ENCODE measurements at regions not wholly inside any gene's neighbourhood (a gene's known extent, or its start where the extent isn't known, plus 50 kb on each side); places are given as distances from the start of the nearest gene placed in this dataset.

DNA sequence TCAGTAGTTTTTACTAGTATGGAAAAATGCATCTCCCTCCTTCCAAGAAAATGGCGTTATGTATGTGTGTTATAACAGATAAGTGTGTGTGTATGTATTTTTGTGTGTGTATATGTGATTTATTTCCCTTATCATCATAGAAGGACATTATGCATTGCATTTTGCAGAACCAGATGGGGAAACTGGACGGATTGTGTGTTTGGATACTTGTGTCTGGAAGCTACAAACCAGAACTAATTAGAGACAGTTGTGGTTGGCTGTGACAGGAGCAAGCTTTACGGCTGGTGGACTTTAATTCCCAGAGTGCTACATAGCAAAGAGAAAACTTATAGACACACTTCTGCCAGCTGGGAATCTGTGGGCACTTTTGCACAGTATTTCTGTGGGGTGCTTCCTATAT lies 162.5 kb downstream of the RWDD3 start:
- no peaks in the 10 kb centered on the region for H3K4me1 ChIP-seq (ENCODE audit: control insufficient read depth, extremely low read depth, insufficient read depth, low read length)
- dilution Hi-C loops (cut with MboI; ENCODE audit: extremely low pct_ligation_motif_present, low sequenced_read_pairs) (no loop called here), intact Hi-C loops (cut with micrococcal nuclease) (no loop called here)
- H3K79me2 ChIP-seq (ENCODE audit: control insufficient read depth, insufficient read depth, low read length), result no peaks in the 10 kb centered on the region
- no peaks in the 10 kb centered on the region for H4K20me1 ChIP-seq (replicated peaks; ENCODE audit: control insufficient read depth, extremely low read depth, insufficient read depth, low read length)
- H3K4me3 ChIP-seq (replicated peaks in 1 of 3; ENCODE audit: insufficient read depth in 1 of 3, low read depth in 1 of 3, low read length in 3 of 3), result no peak overlapping the region
- no peaks in the 10 kb centered on the region for H3K27me3 ChIP-seq (ENCODE audit: control insufficient read depth in 2 of 2, insufficient read depth in 2 of 2, low read length in 2 of 2)
- no peak overlapping the region for H3K27ac ChIP-seq (ENCODE audit: insufficient read depth, low read depth, low read length)
- H3K36me3 ChIP-seq (ENCODE audit: control insufficient read depth in 2 of 2, extremely low read depth in 1 of 2, insufficient read depth in 2 of 2, low read length in 2 of 2), result no peaks in the 10 kb centered on the region
- H3K9ac ChIP-seq (replicated peaks; ENCODE audit: extremely low read depth, insufficient read depth, low read length), result no peak overlapping the region
- DNase-seq (ENCODE audit: low read depth, low spot score) (no peak), FAIRE-seq (no peak)
- H3K4me2 ChIP-seq (ENCODE audit: insufficient read depth, low read length), result no peak overlapping the region
- POLR2A ChIA-PET, result no interaction called here
- no peaks in the 10 kb centered on the region for H3K9me3 ChIP-seq (replicated peaks; ENCODE audit: control insufficient read depth, insufficient read depth, low read length)
- no peak overlapping the region for H2AFZ ChIP-seq (ENCODE audit: low read depth, low read length)
- BruUV-seq (replicated peaks), result no TSS peak
- no peak for TF ChIP-seq POLR2AphosphoS5 (IDR thresholded peaks at IDR 0.05; ENCODE audit: insufficient read depth, low read depth, low read length)
- no peak for TF ChIP-seq EZH2 (IDR thresholded peaks at IDR 0.05; ENCODE audit: borderline replicate concordance, low read depth, low read length, severe bottlenecking)
- TF ChIP-seq, protein P1, sequence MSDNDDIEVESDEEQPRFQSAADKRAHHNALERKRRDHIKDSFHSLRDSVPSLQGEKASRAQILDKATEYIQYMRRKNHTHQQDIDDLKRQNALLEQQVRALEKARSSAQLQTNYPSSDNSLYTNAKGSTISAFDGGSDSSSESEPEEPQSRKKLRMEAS (IDR thresholded peaks at IDR 0.05; ENCODE audit: insufficient read depth, insufficient read length), result no peak
- TF ChIP-seq JUN (IDR thresholded peaks at IDR 0.05; ENCODE audit: borderline replicate concordance, insufficient read depth, insufficient read length, low read depth), result no peak
- no peak for TF ChIP-seq POLR2A (IDR thresholded peaks at IDR 0.05; ENCODE audit: low read depth, low read length)
- TF ChIP-seq, protein P2, sequence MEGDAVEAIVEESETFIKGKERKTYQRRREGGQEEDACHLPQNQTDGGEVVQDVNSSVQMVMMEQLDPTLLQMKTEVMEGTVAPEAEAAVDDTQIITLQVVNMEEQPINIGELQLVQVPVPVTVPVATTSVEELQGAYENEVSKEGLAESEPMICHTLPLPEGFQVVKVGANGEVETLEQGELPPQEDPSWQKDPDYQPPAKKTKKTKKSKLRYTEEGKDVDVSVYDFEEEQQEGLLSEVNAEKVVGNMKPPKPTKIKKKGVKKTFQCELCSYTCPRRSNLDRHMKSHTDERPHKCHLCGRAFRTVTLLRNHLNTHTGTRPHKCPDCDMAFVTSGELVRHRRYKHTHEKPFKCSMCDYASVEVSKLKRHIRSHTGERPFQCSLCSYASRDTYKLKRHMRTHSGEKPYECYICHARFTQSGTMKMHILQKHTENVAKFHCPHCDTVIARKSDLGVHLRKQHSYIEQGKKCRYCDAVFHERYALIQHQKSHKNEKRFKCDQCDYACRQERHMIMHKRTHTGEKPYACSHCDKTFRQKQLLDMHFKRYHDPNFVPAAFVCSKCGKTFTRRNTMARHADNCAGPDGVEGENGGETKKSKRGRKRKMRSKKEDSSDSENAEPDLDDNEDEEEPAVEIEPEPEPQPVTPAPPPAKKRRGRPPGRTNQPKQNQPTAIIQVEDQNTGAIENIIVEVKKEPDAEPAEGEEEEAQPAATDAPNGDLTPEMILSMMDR (IDR thresholded peaks at IDR 0.05; ENCODE audit: extremely low read depth in 1 of 2, insufficient read depth in 1 of 2, low read depth in 1 of 2, low read length in 2 of 2), result no peak
- no peak for TF ChIP-seq MYC (IDR thresholded peaks at IDR 0.05; ENCODE audit: low read depth, low read length)
- TF ChIP-seq FOS (IDR thresholded peaks at IDR 0.05; ENCODE audit: borderline replicate concordance, insufficient read depth, low read length), result no peak
- TF ChIP-seq GATA2 (IDR thresholded peaks at IDR 0.05; ENCODE audit: insufficient read depth, insufficient read length, low read depth, low read length), result no peak
- no peaks in the 10 kb centered on the region for H3K9me1 ChIP-seq (replicated peaks; ENCODE audit: control insufficient read depth, extremely low read depth, insufficient read depth, low read length)
- CTCF ChIA-PET, result no interaction called here

Measured in endothelial cell of umbilical vein (primary cell).